Ishikawa (cell line): ENCODE measurements at regions not wholly inside any gene's neighbourhood (a gene's known extent, or its start where the extent isn't known, plus 50 kb on each side); places are given as distances from the start of the nearest gene placed in this dataset.

Source experiments
- CEBPB ChIP-seq: IDR thresholded peaks from 2 replicates; pipeline ENCODE4 v1.6.1; 2012
- CREB1 ChIP-seq: IDR thresholded peaks from 2 replicates; pipeline ENCODE4 v1.6.1; 2012; ENCODE audit warnings: low read depth
- EGR1 ChIP-seq: IDR thresholded peaks from 2 replicates; pipeline ENCODE4 v1.6.1; 2012
- EP300 ChIP-seq: IDR thresholded peaks from 2 replicates; pipeline ENCODE4 v1.6.1; 2012; ENCODE audit warnings: borderline replicate concordance
- FOXM1 ChIP-seq: IDR thresholded peaks from 2 replicates; pipeline ENCODE4 v1.6.1; 2012; ENCODE audit warnings: low read depth, borderline replicate concordance
- MAX ChIP-seq: IDR thresholded peaks from 2 replicates; pipeline ENCODE4 v1.6.1; 2012
- NFIC ChIP-seq: IDR thresholded peaks from 2 replicates; pipeline ENCODE4 v1.6.1; 2012
- RAD21 ChIP-seq: IDR thresholded peaks from 2 replicates; pipeline ENCODE4 v1.6.1; 2012; ENCODE audit warnings: low read depth
- TAF1 ChIP-seq: IDR thresholded peaks from 2 replicates; pipeline ENCODE4 v1.6.1; 2012; ENCODE audit warnings: low read depth, mild to moderate bottlenecking
- TCF12 ChIP-seq: IDR thresholded peaks from 2 replicates; pipeline ENCODE4 v1.6.1; 2012; ENCODE audit warnings: low read depth
- TEAD4 ChIP-seq: IDR thresholded peaks from 2 replicates; pipeline ENCODE4 v1.6.1; 2012
- YY1 ChIP-seq: IDR thresholded peaks from 2 replicates; pipeline ENCODE4 v1.6.1; 2012; ENCODE audit warnings: low read depth
- ZBTB7A ChIP-seq: IDR thresholded peaks from 2 replicates; pipeline ENCODE4 v1.6.1; 2012; ENCODE audit warnings: low read depth
- TF ChIP-seq, protein P1 (sequence below): IDR thresholded peaks from 2 replicates; pipeline ENCODE4 v1.6.1; 2012
- TF ChIP-seq, protein P2 (sequence below): IDR thresholded peaks from 2 replicates; pipeline ENCODE4 v1.6.1; 2012; ENCODE audit warnings: low read depth, mild to moderate bottlenecking

- peak; percentile 40; the same call in 1 of the 2 replicates for TF ChIP-seq MAX
- no peak for TF ChIP-seq FOXM1
Measured at GRCh38 chr1:228646717-228647522, 88.4 kb upstream of the RHOU start.

DNA sequence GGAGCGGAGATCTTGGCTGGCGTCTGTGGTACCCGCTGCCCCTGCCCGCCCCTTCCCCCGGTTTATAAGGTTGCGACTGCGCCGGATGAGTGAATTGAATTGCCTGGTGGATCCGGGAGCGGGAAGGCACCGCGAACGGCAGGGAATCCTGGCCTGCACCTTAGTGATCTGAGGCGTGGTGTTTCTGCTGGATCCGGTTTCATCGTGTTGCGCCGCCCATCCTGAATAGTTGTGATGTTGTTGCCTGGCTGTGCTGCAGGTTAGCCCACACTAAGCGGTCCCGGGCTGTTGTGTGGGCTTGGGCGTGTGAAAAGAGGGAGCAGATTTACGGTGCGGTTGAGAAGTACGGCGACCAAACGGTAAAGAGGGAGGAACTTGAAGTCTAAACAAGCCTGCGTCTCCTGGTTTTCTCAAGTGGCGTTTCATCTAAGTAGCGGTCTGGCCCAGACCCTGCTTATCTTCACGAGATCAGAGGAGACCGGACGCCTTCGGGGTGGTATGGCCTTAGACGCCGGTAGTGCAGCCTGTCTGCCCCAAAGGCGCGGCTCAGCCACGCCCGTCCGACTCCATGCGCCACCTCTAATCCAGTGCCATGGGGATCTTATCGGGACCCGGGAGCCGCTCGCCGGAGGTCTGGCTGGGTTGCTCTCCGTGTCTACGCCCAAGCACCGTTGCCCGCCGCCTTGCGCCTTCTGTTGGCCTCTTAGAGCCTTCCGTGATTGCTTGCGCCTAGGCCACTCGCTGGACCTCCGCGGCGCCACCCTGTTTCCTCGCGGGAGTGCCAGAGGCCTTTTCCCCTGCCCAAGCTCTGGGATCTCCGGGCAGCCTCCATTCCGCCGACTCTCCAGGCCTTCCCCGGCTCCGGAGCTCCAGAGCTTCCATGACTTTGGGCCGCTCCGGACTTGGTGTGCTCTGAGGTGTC lies 87.5 kb upstream of the RHOU start:
- TF ChIP-seq, protein P1, sequence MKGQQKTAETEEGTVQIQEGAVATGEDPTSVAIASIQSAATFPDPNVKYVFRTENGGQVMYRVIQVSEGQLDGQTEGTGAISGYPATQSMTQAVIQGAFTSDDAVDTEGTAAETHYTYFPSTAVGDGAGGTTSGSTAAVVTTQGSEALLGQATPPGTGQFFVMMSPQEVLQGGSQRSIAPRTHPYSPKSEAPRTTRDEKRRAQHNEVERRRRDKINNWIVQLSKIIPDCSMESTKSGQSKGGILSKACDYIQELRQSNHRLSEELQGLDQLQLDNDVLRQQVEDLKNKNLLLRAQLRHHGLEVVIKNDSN = no peak
- TF ChIP-seq MAX = peak; percentile 67

DNA sequence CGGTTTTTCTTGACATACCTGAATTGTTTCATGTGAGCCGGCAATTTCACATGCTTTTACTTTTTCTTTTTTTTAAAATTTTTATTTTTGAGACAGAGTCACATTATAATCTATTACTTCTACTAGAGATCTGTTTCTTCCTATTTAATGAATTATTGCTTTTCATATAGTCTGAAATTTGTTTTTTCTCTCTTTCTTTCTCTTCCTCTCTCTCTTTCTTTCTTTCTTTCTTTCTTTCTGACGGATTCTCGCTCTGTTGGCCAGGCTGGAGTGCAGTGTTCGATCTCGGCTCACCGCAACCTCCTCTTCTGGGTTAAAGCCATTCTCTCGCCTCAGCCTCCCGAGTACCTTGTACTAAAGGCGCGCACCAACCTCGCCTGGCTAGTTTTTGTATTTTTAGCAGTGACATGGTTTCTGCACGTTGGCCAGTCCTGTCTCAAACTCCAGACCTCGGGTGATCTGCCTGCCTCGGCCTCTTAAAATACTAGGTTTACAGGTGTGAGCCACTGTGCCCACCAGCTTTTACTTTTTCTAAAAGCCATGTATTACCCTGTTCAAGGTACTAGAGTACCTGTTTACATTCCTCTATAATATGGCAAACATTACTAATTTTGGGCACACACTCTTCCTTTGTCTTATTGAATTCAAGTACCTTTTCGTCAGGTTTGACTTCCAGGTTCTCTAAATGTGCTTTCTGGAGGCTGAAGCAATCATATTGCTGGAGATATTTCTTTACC lies 86.5 kb upstream of the RHOU start:
- TF ChIP-seq EP300 (no peak), TCF12 (no peak), TAF1 (no peak), EGR1 (no peak), ZBTB7A (no peak)
- TF ChIP-seq, protein P1 = no peak

GRCh38 chr1:228650141-228650540 lies 85.1 kb upstream of the RHOU start:
- TF ChIP-seq CREB1 = no peak
- no peak for TF ChIP-seq TAF1
- no peak for TF ChIP-seq YY1
- no peak for TF ChIP-seq TCF12
- no peak for TF ChIP-seq FOXM1
- no peak for TF ChIP-seq MAX
- TF ChIP-seq TEAD4 = no peak

- TF ChIP-seq CREB1 (no peak), TAF1 (no peak), TCF12 (no peak), FOXM1 (no peak), ZBTB7A (no peak), EP300 (no peak), RAD21 (no peak), TEAD4 (no peak), CEBPB (no peak), EGR1 (no peak), NFIC (no peak), MAX (no peak), YY1 (no peak)
- TF ChIP-seq, protein P2, sequence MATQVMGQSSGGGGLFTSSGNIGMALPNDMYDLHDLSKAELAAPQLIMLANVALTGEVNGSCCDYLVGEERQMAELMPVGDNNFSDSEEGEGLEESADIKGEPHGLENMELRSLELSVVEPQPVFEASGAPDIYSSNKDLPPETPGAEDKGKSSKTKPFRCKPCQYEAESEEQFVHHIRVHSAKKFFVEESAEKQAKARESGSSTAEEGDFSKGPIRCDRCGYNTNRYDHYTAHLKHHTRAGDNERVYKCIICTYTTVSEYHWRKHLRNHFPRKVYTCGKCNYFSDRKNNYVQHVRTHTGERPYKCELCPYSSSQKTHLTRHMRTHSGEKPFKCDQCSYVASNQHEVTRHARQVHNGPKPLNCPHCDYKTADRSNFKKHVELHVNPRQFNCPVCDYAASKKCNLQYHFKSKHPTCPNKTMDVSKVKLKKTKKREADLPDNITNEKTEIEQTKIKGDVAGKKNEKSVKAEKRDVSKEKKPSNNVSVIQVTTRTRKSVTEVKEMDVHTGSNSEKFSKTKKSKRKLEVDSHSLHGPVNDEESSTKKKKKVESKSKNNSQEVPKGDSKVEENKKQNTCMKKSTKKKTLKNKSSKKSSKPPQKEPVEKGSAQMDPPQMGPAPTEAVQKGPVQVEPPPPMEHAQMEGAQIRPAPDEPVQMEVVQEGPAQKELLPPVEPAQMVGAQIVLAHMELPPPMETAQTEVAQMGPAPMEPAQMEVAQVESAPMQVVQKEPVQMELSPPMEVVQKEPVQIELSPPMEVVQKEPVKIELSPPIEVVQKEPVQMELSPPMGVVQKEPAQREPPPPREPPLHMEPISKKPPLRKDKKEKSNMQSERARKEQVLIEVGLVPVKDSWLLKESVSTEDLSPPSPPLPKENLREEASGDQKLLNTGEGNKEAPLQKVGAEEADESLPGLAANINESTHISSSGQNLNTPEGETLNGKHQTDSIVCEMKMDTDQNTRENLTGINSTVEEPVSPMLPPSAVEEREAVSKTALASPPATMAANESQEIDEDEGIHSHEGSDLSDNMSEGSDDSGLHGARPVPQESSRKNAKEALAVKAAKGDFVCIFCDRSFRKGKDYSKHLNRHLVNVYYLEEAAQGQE = no peak
- TF ChIP-seq, protein P1 = no peak
Measured at GRCh38 chr1:228650946-228651345, 84.3 kb upstream of the RHOU start.

DNA sequence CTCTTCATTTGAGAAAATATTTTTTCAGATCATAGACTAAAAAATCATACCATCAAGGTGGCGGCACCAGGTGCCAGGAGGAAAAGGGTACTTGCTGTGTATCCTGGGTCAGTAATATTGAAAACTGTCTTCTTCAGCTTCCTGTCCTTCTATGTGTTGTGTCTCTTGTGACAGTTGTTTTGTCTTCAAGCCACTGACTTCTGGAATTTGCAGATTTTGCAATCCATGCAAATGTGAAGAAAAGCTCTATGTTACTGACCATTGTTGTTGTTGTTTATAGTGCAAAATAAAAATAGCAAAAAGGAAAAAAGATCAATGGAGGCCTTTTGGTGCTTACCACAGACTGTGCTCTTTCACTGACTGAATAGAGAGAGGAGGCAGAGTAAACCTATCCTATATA lies 83.2 kb upstream of the RHOU start:
- TF ChIP-seq, protein P1 = no peak
- TF ChIP-seq NFIC = no peak
- TF ChIP-seq YY1 = no peak
- TF ChIP-seq TAF1 = no peak
- no peak for TF ChIP-seq ZBTB7A
